ENCODE measurements at regions not wholly inside any gene's neighbourhood (a gene's known extent, or its start where the extent isn't known, plus 50 kb on each side); places are given as distances from the start of the nearest gene placed in this dataset.

- H3K4me3 ChIP-seq (ENCODE audit: low read depth, low read length) = no peak overlapping the region
- TF ChIP-seq, protein P1, sequence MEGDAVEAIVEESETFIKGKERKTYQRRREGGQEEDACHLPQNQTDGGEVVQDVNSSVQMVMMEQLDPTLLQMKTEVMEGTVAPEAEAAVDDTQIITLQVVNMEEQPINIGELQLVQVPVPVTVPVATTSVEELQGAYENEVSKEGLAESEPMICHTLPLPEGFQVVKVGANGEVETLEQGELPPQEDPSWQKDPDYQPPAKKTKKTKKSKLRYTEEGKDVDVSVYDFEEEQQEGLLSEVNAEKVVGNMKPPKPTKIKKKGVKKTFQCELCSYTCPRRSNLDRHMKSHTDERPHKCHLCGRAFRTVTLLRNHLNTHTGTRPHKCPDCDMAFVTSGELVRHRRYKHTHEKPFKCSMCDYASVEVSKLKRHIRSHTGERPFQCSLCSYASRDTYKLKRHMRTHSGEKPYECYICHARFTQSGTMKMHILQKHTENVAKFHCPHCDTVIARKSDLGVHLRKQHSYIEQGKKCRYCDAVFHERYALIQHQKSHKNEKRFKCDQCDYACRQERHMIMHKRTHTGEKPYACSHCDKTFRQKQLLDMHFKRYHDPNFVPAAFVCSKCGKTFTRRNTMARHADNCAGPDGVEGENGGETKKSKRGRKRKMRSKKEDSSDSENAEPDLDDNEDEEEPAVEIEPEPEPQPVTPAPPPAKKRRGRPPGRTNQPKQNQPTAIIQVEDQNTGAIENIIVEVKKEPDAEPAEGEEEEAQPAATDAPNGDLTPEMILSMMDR (IDR thresholded peaks at IDR 0.05; ENCODE audit: low read depth, low read length) = no peak
Measured at GRCh38 chr2:84040281-84040680, 418.8 kb downstream of the SUCLG1 start.

GRCh38 chr2:84038866-84039265 lies 420.2 kb downstream of the SUCLG1 start:
- TF ChIP-seq, protein P1 (IDR thresholded peaks at IDR 0.05; ENCODE audit: low read depth, low read length) = no peak
- H3K4me3 ChIP-seq (ENCODE audit: low read depth, low read length) = no peak overlapping the region

DNA sequence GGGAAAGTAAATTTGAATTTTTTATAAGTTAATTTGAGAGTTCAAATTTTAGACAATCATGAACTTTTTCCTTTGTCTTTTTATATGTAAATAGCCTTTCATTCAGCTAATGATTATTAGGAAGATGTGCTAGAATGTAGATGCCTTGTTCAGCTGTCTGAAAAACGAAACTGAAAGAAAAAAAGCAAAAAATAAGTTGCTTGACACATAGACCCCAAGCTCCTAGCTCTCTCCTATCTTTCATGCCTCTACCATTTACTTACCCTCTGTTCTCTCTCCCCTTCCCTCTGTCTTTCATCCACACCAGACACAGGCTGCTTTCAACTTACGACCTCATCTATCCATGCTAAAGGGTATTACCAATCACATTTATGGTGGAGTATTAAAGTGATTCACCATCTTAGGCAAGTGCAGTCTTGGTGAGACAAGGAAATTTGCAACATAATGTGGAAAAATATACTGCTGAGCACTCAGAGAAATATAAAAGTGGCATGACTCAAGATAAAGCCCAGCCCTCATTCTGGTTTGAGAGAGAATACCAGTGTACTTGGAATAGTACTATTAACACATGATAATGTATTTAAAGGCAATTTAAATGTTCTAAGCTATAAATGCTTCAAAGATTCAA lies 425.6 kb downstream of the SUCLG1 start:
- no peak overlapping the region for H3K4me3 ChIP-seq (ENCODE audit: low read depth, low read length)
- TF ChIP-seq, protein P1 (IDR thresholded peaks at IDR 0.05; ENCODE audit: low read depth, low read length) = no peak

- no peak overlapping the region for H3K4me3 ChIP-seq (ENCODE audit: low read depth, low read length)
- TF ChIP-seq, protein P1 (IDR thresholded peaks at IDR 0.05; ENCODE audit: low read depth, low read length) = no peak
Measured at GRCh38 chr2:84031312-84032050, 427.6 kb downstream of the SUCLG1 start.

DNA sequence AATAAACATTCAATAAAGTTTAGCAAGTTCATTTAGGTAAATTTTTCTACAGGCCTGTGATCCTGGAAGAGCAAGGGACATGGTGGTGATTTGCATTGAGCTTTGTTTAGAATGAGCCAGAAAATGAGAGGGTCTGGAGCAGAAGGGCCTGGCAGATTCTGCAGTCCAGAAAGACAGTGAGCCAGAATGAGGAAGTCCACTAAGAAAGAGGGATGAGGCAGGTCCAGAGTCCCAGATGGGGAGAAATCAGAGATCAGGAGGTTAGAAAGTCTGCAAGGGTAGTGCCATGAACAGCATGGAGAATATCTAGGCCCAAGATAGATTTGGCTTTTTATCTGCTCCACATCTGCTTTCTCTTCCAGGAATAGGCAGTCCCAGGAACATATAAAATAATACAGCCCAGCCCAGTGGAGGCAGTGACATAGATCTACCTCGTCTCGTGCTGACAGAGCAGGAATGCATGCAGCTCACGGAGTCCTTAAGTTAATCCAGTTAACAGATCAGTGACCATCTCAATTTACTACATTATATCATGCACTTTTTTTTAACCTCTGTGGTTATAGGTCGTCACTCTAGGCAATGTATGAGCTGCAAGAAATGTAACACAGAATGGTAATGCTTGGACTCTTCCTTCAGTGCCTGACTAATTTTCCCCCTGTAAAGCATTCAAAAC lies 429.0 kb downstream of the SUCLG1 start:
- TF ChIP-seq, protein P1 (IDR thresholded peaks at IDR 0.05; ENCODE audit: low read depth, low read length) = no peak
- H3K4me3 ChIP-seq (ENCODE audit: low read depth, low read length) = no peak overlapping the region

DNA sequence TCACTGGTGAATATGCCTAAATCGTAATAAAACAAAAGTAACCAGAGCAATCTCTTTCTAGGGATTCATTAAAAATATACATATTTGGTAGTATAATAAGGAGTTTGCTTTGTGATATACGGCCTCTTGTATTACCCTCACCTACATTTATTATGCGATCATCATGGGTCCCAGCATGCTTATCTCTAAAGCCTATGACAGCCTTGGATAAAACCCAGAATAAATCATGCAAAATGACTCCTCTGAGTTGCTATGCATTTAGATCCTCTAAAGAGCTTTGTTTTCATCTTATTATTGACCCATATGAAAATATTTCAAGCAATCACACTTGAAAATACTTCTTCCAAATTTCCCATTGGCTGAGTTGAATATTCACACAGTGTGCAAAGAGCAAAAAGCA lies 432.3 kb downstream of the SUCLG1 start:
- TF ChIP-seq, protein P1 (IDR thresholded peaks at IDR 0.05; ENCODE audit: low read depth, low read length) = no peak
- no peak overlapping the region for H3K4me3 ChIP-seq (ENCODE audit: low read depth, low read length)
